ENCODE measurements at regions not wholly inside any gene's neighbourhood (a gene's known extent, or its start where the extent isn't known, plus 50 kb on each side); places are given as distances from the start of the nearest gene placed in this dataset.

DNA sequence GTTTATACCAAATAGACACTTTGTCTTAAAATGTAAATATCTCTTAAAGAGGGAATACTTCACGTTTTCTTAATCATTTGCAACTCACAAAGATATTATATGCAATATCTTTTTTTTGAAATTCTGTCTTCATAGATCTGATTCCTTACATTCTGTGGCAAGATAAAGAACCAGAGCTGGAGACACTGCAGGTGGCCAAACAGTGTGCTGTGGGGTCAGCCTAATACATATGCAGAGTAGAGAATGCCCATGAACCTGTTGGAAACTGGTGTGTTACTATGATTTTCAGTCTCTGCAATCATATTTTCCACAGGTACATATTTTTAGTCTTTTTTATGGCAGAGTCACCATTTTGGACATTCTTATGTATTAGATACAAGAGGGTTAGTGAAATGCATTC lies 229.6 kb upstream of the CHST9 start:
- no peak for DNase-seq (ENCODE audit: low spot score in 2 of 2, unreplicated experiment in 2 of 2)
- peaks cover 6% of the 10 kb centered on the region for H3K9me3 Mint-ChIP-seq
- H3K4me1 Mint-ChIP-seq, result peaks cover 43% of the 10 kb centered on the region
- no peaks in the 10 kb centered on the region for H3K36me3 Mint-ChIP-seq
- no peak overlapping the region for H3K27ac Mint-ChIP-seq
- TF ChIP-seq, protein P1, sequence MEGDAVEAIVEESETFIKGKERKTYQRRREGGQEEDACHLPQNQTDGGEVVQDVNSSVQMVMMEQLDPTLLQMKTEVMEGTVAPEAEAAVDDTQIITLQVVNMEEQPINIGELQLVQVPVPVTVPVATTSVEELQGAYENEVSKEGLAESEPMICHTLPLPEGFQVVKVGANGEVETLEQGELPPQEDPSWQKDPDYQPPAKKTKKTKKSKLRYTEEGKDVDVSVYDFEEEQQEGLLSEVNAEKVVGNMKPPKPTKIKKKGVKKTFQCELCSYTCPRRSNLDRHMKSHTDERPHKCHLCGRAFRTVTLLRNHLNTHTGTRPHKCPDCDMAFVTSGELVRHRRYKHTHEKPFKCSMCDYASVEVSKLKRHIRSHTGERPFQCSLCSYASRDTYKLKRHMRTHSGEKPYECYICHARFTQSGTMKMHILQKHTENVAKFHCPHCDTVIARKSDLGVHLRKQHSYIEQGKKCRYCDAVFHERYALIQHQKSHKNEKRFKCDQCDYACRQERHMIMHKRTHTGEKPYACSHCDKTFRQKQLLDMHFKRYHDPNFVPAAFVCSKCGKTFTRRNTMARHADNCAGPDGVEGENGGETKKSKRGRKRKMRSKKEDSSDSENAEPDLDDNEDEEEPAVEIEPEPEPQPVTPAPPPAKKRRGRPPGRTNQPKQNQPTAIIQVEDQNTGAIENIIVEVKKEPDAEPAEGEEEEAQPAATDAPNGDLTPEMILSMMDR (IDR thresholded peaks at IDR 0.05; ENCODE audit: unreplicated experiment), result no peak
- no peaks in the 10 kb centered on the region for H3K27me3 Mint-ChIP-seq (ENCODE audit: low read depth)
- no peak overlapping the region for H3K4me3 Mint-ChIP-seq

DNA sequence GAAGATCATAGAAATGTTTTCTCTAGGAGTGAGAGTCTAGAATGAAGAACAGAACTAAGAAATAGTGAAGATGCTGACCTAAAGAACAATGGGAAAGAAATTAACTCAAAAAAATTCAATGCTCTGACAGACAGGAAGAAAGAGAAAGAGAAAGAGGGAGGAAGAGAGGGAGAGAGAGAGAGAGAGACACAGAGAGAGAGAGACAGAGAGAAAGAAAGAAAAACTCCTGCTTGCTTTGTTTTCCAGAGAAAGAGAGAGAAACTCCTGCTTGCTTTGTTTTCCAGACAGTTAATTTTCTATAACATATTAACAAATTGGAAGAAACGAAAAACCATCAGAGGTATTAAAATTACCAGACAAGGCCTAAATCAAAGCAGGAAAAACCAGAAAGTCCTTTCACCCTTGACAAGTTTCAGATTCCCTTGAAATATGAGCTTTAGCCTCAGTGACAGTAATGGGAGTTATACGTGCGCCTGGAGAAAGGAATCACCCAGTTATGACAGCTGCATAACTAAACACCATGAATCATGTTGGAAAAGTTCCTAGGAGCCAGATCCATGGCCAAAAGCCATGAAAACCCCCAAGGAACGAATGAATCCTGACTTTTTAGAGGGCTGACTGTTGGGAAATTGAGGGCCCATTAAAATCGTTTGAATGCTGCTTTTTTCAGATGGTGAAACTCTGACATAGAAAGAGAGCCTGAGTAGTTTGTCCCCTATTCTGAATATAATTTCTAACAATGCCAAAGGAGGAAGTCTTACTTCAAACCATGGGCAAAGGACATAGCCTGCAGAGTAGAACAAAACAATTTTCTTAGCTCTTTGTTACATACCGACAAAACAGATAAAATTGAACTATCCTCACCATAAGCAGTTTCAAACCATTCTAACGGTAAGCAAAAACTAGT lies 228.6 kb upstream of the CHST9 start:
- Mint-ChIP-seq H3K4me1 (peaks cover 43% of the 10 kb centered on the region), H3K9me3 (peaks cover 6% of the 10 kb centered on the region), H3K4me3 (peak overlapping the region; percentile 2), H3K27ac (peak overlapping the region; percentile 91), H3K27me3 (ENCODE audit: low read depth) (no peaks in the 10 kb centered on the region), H3K36me3 (no peaks in the 10 kb centered on the region)
- no peak for DNase-seq (ENCODE audit: low spot score in 2 of 2, unreplicated experiment in 2 of 2)
- TF ChIP-seq, protein P1 (IDR thresholded peaks at IDR 0.05; ENCODE audit: unreplicated experiment), result no peak

DNA sequence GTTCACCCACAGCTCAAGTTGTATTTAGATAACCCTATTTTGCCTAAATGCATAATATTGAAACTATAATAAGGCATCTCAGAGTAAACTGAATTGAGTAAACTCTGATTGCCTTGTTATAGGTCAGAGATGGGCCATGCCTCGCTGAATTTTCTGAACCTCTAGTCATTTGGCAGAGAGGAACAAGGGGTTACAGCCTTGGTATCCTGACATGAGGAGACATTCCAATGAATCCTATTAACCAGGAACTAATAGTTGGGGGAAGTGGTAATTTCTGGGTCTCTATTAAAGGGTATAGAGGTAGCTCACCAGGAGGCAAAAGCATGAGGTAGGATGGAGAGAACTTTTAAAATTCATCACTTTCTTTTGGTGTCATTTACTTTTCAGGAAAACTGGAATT lies 227.4 kb upstream of the CHST9 start:
- Mint-ChIP-seq H3K4me1 (peaks cover 43% of the 10 kb centered on the region), H3K27me3 (ENCODE audit: low read depth) (no peaks in the 10 kb centered on the region), H3K27ac (no peak overlapping the region), H3K36me3 (no peaks in the 10 kb centered on the region), H3K9me3 (peaks cover 6% of the 10 kb centered on the region), H3K4me3 (no peak overlapping the region)
- TF ChIP-seq, protein P1 (IDR thresholded peaks at IDR 0.05; ENCODE audit: unreplicated experiment), result no peak
- no peak for DNase-seq (ENCODE audit: low spot score in 2 of 2, unreplicated experiment in 2 of 2)

DNA sequence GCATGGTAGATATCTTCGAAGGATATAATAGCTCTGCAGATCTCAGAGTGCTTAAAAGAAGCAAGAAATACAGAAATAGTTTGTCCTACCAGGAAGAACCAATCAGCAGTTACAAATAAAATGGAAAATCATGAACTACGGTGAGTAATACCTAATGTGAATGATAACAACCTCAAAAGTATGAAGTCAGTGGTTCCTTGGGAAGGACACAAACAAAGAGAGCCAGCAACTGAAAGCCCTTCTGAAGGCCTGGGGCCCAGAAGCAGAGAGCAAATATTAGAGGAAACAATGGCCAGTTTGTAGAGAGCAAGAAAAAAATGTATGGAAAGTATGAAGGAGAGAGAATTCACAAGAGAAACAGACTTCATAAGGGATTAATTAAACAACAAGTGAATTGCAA lies 226.8 kb upstream of the CHST9 start:
- Mint-ChIP-seq H3K27me3 (ENCODE audit: low read depth) (no peaks in the 10 kb centered on the region), H3K36me3 (no peaks in the 10 kb centered on the region)
- TF ChIP-seq, protein P1 (IDR thresholded peaks at IDR 0.05; ENCODE audit: unreplicated experiment), result no peak

DNA sequence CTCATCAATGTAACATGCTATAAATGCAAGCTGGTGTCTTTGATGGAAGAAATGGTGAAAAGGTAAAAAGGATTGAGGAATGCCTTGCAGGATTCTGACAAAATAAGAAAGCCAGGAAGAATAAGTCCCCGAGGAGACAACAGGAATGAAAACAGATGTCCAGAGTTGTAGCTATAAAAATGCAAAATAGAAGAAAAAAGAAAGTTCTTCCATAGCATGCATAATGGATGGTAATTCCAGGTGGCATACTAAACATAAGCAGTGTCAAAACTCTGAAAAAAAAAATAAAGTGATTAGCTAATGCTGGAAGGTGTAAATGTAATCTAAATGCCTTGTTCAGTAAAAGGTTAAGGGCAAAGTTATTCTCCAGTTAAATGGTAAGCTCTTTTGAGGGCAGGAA lies 225.9 kb upstream of the CHST9 start:
- Mint-ChIP-seq H3K27me3 (ENCODE audit: low read depth) (no peaks in the 10 kb centered on the region), H3K9me3 (peaks cover 6% of the 10 kb centered on the region), H3K4me1 (peaks cover 38% of the 10 kb centered on the region), H3K36me3 (no peaks in the 10 kb centered on the region), H3K27ac (no peak overlapping the region), H3K4me3 (no peak overlapping the region)
- no peak for DNase-seq (ENCODE audit: low spot score in 2 of 2, unreplicated experiment in 2 of 2)
- TF ChIP-seq, protein P1 (IDR thresholded peaks at IDR 0.05; ENCODE audit: unreplicated experiment), result no peak

More for the DNA sequence above, 226.8 kb upstream of the CHST9 start:
- no peak overlapping the region for H3K4me3 Mint-ChIP-seq
- peaks cover 6% of the 10 kb centered on the region for H3K9me3 Mint-ChIP-seq
- no peak for DNase-seq (ENCODE audit: low spot score in 2 of 2, unreplicated experiment in 2 of 2)
- H3K27ac Mint-ChIP-seq, result no peak overlapping the region
- peaks cover 43% of the 10 kb centered on the region for H3K4me1 Mint-ChIP-seq

Data from mesothelial cell of epicardium (in vitro differentiated cells).